Loucy (cell line): ENCODE measurements at regions not wholly inside any gene's neighbourhood (a gene's known extent, or its start where the extent isn't known, plus 50 kb on each side); places are given as distances from the start of the nearest gene placed in this dataset.

Experiments used
- EZH2phosphoT487 ChIP-seq: fragments of 200-600 bp; IDR thresholded peaks from 2 replicates; pipeline ENCODE4 v1.6.1; 2018; ENCODE audit warnings: antibody characterized with exemption, mild to moderate bottlenecking, moderate library complexity, borderline replicate concordance
- TF ChIP-seq, protein P1 (sequence below): fragments of 200-600 bp; sonication (generic); conservative IDR thresholded peaks from 2 replicates; pipeline ENCODE4 v1.5.1; 2014; ENCODE audit warnings: mild to moderate bottlenecking, antibody characterized with exemption, low read length

GRCh38 chr1:90348934-90349333 lies 354.0 kb downstream of the ZNF326 start:
- TF ChIP-seq, protein P1, sequence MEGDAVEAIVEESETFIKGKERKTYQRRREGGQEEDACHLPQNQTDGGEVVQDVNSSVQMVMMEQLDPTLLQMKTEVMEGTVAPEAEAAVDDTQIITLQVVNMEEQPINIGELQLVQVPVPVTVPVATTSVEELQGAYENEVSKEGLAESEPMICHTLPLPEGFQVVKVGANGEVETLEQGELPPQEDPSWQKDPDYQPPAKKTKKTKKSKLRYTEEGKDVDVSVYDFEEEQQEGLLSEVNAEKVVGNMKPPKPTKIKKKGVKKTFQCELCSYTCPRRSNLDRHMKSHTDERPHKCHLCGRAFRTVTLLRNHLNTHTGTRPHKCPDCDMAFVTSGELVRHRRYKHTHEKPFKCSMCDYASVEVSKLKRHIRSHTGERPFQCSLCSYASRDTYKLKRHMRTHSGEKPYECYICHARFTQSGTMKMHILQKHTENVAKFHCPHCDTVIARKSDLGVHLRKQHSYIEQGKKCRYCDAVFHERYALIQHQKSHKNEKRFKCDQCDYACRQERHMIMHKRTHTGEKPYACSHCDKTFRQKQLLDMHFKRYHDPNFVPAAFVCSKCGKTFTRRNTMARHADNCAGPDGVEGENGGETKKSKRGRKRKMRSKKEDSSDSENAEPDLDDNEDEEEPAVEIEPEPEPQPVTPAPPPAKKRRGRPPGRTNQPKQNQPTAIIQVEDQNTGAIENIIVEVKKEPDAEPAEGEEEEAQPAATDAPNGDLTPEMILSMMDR, result no peak
- TF ChIP-seq EZH2phosphoT487, result no peak
